DMS153 treated with DMSO at 0.1 percent for 48 hours (cell line): ENCODE measurements at regions not wholly inside any gene's neighbourhood (a gene's known extent, or its start where the extent isn't known, plus 50 kb on each side); places are given as distances from the start of the nearest gene placed in this dataset.
"Not testable (repeated sequence)": the region's sequence is repeated elsewhere in the genome, so short reads cannot be mapped to it uniquely, and the experiment has no call there.

Source experiments
- DNase-seq: peaks from one replicate; lab custom pipeline; 2025; ENCODE audit not compliant: unreplicated experiment; lab: John Stamatoyannopoulos, UW

- no peak for DNase-seq
These were observed 831.6 kb downstream of the KCNA4 start for GRCh38 chr11:29184939-29185890.

GRCh38 chr11:29183301-29183700 is 833.5 kb downstream of the KCNA4 start:
- no peak for DNase-seq

GRCh38 chr11:29173660-29174062 is 843.2 kb downstream of the KCNA4 start:
- DNase-seq: no peak

DNA sequence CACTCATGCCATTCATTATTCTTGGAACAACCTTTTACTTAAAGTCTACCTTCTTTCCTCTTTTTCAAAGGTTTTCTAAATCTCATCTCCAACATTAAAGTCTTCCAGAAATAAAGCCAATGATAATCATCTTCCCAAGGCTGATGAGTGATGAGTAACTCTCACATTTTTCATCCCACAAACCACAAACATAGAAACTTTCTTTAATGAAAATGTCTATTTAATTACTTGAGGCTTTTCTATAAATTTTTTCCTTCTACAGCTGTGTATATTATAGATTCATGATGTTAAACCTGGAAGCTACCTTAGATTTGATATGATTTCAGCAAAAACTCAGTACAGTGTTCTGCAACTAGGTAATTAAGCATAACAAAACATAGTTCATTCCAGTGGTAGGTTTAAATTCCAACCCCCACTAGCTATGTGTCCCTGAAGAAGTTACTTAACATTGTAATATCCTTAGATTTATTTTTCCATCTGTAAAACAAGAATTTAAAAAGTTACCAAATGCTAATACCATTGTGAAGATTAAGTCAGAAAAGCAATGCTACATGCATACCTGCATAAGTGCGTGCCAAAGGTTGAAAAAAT is 845.4 kb downstream of the KCNA4 start:
- no peak for DNase-seq

GRCh38 chr11:29166306-29166705 is 850.5 kb downstream of the KCNA4 start:
- DNase-seq: no peak

DNA sequence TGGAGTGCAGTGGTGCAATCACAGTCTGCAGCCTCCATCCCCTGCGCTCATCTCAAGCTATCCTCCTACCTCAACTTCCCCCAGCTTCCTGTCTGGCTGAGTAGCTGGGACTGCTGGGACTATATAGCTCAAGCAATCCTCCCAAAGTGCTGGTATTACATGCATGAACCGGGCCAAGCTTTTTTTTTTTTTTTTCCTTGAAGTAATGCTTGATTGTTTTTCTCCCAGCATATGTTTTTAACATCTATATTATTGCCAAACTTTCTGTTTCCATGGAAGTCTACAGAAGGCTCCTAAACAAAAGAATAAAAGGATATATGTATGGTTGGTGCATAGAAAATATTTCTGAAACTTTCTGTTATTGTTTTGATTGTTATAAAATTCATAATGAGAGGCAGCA is 853.6 kb downstream of the KCNA4 start:
- DNase-seq: no peak

DNA sequence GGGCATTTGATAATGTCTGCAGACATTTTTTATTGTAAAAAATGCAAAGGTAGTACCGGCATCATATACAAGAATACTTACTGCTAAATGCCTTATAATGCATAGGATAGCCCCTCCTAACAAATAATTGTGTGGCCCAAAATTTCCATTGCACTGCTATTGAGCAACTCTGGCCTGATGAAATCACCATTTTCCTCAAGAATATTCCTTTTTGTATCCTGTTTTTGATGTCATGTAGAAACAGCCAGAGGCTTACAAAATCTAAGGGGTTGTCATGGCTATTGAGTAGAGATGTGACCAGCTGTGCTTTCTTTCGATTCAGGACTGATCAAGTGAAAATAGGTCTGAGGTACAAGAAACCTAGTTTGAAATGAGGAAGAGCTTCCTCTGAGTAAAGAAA is 854.3 kb downstream of the KCNA4 start:
- DNase-seq: no peak

DNA sequence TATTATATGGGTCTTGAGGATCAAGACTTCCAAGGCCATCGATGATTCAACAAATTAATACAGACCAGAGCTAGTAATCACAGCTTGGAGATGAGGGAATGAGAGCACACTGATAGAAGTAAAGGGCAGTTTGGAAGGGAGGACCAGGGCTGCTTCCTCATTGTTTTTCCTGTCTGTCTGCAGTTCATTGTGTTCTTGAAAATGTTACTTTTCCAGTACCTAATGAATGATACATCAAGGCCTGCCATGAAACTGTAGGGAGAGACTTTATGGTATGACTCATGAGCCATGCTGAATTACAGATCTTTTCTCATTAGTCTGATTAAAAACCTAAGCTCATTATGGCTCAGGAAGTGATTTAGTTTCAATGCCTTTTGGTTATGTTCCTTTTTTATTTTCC is 855.6 kb downstream of the KCNA4 start:
- DNase-seq: no peak

DNA sequence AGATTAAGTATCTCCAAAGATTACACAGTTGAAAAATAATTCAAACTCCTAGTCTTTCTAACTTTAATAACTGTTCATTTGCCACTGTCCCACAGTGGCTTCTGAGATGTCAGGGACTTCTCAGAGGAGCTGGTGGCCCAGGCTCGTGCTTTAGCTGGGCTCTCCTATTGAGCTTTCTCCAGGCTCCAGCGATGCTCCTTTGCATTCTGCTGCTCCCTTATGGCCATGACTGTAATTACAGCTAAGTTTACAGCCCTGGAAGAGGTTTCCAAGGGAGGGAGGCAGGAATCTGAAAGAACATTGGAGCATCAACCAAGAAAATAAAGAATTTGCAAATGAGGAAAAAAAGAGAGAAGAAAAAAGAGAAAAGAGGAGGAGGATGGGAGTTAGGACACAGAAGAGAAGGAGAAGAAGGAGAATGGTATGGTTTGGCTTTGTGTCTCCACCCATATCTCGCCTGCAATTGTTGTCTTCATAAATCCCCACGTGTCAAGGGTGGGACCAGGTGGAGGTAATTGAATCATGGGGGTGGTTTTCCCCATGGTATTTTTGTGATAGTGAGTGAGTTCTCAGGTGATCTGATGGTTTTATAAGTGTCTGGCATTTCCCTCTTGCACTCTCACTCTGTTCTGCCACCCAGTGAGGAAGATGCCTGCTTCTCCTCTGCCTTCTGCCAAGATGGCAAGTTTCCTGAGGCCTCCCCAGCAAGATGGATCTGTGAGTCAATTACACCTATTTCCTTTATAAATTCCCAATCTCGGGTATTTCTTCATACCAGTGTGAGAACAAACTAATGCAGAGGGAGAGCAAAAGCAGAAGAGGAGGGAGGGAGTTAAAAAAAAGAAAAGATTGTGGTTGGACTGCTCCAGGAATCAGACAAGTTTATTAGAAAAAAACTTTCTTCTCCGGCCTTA is 857.0 kb downstream of the KCNA4 start:
- DNase-seq: peak; percentile 31

DNA sequence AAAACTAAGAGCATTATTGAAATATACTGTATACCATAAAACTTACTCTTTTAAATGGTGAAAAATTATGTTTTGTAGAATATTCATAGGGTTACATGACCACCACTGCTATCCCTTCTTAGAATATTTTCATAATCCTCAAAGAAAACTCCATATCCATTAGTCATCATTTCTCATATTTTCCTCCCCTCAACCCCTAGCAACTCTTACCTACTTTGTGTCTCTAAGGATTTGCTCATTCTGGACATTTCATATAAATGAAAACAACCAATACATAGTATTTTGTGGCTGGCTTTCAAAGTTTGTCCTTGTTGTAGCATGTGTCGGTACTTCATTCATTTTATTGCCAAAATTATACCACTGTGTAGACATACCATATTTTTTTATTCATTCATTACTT is 863.8 kb downstream of the KCNA4 start:
- no peak for DNase-seq

DNA sequence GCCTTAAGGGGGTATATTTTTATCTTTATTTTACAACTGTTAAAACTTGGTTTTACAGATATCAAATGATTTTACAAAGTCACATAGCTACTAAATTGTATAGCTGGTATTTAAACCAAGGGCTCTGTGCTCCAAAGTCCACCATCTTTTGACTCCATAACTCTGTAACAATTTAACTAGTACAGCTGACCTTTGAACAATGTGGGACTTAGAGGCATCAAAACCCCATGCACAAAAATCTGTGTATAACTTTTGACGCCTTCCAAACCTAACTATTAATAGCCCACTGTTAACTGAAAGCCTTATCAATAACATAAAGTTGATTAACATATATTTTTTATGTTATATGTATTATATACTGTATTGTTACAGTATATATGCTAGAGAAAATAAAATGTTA is 874.3 kb downstream of the KCNA4 start:
- DNase-seq: not testable (repeated sequence)

GRCh38 chr11:29135504-29135903 is 881.3 kb downstream of the KCNA4 start:
- DNase-seq: no peak

DNA sequence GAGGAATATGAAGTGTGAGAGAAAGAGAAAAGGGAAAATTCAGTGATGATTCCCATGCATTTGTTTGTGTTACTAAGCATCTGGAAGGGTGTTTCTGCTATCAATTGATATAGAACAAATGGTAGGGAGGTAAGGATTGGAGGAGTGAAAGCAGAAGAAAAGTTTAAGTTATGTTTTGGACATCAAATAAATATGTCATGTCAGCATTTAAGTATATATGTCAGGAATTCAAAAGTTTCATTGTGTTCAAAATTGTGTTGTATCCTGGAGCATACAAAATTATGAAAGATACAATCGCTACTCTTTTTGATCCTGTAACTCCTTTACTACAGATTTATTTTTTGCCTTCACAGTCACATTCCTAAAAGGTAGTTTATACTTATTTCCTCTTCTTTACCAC is 885.8 kb downstream of the KCNA4 start:
- no peak for DNase-seq

DNA sequence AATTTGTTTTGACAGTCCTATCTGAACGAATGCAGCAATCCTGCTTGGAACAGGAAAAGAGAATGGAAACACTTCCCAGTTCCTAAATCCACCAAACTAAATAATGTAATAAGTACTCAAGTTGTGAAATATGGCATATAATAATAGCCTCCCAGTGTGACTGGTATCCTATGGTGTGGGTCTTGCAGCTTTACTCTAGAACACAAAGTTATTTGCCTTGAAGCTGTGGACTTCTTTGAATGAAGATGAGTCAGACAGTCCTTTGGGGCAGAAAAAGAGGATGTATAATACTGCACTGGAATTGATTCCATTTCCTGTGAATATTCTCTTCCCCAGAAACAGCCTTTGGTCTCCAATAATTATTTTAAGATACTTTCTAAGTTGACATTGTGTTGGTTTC is 887.0 kb downstream of the KCNA4 start:
- DNase-seq: no peak

DNA sequence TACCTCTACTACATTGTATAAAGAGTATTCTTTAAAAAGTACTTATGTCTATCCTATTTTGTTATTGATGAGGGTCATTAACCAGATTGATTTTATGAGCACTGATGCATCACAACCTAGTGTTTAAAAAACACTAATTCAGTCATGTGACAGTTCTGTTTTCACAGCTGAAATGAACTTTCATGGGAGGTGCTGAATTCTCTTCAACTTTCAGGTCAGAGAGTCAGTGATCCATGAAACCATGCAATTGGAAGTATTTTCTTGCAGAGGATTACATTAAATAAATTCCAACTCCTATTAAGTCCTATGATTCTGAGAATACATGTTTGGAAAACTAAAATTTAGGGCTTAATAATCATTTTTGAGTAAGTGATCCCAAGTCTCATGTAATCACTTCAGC is 889.4 kb downstream of the KCNA4 start:
- DNase-seq: no peak

DNA sequence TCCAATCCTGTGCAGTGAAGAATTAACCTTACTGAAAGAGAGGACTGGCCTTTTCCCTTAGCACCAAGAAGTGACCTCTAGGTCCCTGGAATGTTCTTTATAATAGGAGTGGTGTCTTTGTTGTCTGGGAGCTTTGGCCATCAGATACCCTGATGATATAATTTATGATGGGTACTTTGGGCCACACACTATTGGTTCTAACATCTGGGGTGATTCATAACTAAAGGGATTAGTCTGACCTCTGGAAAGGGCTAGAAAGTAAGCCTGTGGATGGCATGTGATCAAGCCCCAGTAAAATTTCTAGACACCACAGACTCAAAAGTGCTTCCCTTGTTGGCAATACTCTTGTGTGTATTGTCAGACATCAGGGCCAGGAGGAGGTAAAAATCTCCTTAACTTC is 891.2 kb downstream of the KCNA4 start:
- no peak for DNase-seq

- DNase-seq: no peak
These were observed 892.4 kb downstream of the KCNA4 start for GRCh38 chr11:29124470-29124869.

DNA sequence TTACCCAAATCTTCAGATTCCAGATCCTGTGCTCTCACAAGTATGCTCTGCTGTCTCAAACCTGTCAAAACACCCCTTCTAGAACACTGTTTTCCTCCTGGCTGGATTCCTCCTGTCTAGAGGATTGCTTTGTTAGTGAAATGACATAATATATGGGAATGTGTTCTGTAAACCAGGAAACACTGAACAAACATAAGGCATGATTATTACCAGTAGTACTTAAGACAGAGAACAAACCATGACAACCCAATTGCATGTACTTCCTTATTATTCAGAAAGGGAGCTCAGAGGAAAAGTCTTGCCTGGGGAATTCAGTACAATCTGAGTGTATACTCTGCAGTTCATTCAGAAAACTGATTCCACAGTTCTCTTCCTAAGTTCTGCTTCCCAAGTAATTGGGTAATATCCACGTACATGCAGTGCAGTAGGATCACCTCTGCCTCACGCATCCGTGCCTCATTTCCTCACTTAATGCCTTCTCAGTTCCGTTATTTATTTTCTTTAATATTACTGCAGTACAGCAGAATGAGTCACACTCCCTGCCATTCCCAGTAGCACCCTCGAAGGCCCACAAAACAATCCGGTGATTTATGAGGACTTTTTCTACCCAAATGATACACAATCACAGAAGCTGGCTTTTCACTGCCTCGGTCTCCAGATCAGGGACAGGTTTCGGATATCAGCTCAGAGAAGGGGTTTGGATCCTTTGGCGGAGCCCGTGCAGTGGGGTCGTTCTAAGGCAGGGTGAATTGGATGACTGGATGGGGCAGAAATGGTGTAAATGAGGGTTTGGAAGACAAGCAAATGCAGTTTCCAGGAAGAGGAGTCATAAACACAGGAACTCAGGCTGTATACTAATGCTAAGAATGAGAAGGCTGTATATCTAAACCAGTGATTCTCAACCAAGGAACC is 896.9 kb downstream of the KCNA4 start:
- DNase-seq: no peak

GRCh38 chr11:29119116-29119515 is 897.7 kb downstream of the KCNA4 start:
- no peak for DNase-seq

DNA sequence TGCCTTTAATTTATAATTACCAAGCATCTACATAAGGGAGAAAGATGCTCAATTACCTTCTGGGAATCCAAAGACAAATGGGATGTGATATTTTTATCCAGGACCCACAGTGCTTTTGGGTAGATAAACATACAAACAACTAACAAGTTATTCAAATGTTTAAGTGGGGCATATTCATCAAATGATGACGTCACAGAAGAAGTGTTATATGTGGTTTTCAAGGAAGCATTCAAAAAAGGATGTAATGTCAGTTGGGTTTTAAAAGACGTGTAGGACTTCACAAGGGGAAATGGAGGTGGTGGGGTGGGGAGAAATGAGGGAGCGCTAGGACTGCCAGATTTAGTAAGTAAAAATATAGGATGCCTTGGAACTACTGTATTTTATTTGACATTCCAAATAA is 915.9 kb downstream of the KCNA4 start:
- DNase-seq: no peak

- no peak for DNase-seq
These were observed 921.0 kb downstream of the KCNA4 start for GRCh38 chr11:29095821-29096220.
